Body of pancreas (tissue), 4 donors: ENCODE measurements at regions not wholly inside any gene's neighbourhood (a gene's known extent, or its start where the extent isn't known, plus 50 kb on each side); places are given as distances from the start of the nearest gene placed in this dataset.

Experiments used
- ATAC-seq: fragments of 150-250 bp; one replicate; pipeline ENCODE4 v1.9.1; 2016
- DNase-seq, 4 donors: peaks; one replicate each; pipeline ENCODE4 v3.0.0-alpha.2; 2019
- H3K27ac ChIP-seq, 4 donors: fragments of 200-600 bp; sonication (generic); 1 replicate in 3 of 4; 2 replicates in 1 of 4; pipeline versions ENCODE4 v1.5.1 to v1.6.1; 2016 to 2019; ENCODE audit warnings: mild to moderate bottlenecking in 1 of 4, mixed read lengths in 1 of 4, moderate library complexity in 1 of 4
- H3K27me3 ChIP-seq, 2 donors: fragments of 200-600 bp; sonication (generic); one replicate each; pipeline ENCODE4 v1.6.0; 2016; ENCODE audit warnings: mild to moderate bottlenecking in 1 of 2
- H3K36me3 ChIP-seq, 2 donors: fragments of 200-600 bp; sonication (generic); replicated peaks in 1 of 2; 2 replicates each; pipeline ENCODE4 v1.5.1; 2016; ENCODE audit warnings: low read depth in 2 of 2; ENCODE audit not compliant: insufficient read depth in 1 of 2
- H3K4me1 ChIP-seq: fragments of 200-600 bp; sonication (generic); one replicate; pipeline ENCODE4 v1.6.0; 2016
- H3K4me3 ChIP-seq, 2 donors: fragments of 200-600 bp; sonication (generic); 1 replicate in 1 of 2; 2 replicates in 1 of 2; pipeline ENCODE4 v1.5.1; 2016 to 2019
- H3K9me3 ChIP-seq, 3 donors: fragments of 200-600 bp; sonication (generic); 1 replicate in 2 of 3; 2 replicates in 1 of 3; pipeline ENCODE4 v1.5.1; 2016
- POLR2A ChIP-seq, 3 donors: fragments of 450-650 bp; IDR thresholded peaks; one replicate each; pipeline ENCODE4 v1.6.1; 2016; ENCODE audit warnings: antibody characterized with exemption in 3 of 3, mild to moderate bottlenecking in 2 of 3
- WGBS, 2 donors: methylation state at CpG; one replicate each; pipeline ENCODE4 v1.1.5; 2017; 5-methylcytosine and 5-hydroxymethylcytosine counted together
- intact Hi-C: fragments of 100-400 bp; cut with DNase I; formaldehyde crosslinking; loops from one replicate; pipeline ENCODE4 v1.15.1; 2023
- TF ChIP-seq, protein P1 (sequence below), 7 experiments: fragments of 450-650 bp in 4 of 7; fragments of 200-600 bp in 3 of 7; sonication (generic) in 3 of 7; IDR thresholded peaks; one replicate each; pipeline ENCODE4 v1.5.1; 2016 to 2019; ENCODE audit warnings: antibody characterized with exemption in 7 of 7

DNA sequence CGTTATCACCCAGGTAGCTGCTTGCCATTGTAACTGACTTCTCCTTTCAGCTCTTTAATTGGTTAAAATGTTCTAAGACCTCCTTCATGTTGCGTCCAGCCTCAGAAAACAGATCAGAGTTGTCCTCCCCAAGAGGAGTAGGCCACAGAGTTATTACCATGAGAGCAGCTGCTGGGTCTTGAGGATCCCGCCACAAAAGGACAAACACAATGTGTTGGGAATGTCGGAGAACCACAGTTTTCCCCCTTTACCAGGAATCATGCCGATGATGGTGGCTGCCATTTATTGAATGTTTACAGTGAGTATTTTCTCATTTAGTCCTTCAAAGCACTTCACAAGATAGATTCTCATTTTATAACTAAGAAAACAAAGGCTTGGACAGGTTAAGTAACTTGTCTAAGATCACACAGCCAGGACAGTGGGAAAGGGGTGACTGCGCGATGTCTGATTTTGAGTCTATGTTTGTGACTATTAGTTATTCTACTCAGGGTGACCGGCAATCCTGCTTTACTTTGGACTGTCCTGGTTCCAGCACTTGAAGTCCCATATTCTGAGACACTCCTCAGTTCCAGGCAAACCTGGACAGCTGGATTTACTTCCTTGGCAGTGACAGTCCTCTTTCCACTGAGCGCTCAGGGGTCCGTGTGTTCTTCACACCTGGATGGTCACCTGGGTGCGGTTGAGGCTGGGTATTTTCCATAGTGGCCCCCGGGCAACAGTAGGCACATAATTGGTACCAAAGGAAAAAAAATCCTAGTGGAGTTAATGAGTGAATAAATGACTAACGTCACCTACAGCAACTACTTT lies 93.6 kb downstream of the LIPG start:
- intact Hi-C loops, result no loop called here
- no peak overlapping the region for H3K27ac ChIP-seq
- no peak overlapping the region for H3K4me3 ChIP-seq
- ATAC-seq (no peak), DNase-seq (no peak)
- no peak for TF ChIP-seq POLR2A (IDR thresholded peaks at IDR 0.05)
- TF ChIP-seq, protein P1, sequence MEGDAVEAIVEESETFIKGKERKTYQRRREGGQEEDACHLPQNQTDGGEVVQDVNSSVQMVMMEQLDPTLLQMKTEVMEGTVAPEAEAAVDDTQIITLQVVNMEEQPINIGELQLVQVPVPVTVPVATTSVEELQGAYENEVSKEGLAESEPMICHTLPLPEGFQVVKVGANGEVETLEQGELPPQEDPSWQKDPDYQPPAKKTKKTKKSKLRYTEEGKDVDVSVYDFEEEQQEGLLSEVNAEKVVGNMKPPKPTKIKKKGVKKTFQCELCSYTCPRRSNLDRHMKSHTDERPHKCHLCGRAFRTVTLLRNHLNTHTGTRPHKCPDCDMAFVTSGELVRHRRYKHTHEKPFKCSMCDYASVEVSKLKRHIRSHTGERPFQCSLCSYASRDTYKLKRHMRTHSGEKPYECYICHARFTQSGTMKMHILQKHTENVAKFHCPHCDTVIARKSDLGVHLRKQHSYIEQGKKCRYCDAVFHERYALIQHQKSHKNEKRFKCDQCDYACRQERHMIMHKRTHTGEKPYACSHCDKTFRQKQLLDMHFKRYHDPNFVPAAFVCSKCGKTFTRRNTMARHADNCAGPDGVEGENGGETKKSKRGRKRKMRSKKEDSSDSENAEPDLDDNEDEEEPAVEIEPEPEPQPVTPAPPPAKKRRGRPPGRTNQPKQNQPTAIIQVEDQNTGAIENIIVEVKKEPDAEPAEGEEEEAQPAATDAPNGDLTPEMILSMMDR (IDR thresholded peaks at IDR 0.05), result no peak
- no peaks in the 10 kb centered on the region for H3K27me3 ChIP-seq
- no peaks in the 10 kb centered on the region for H3K9me3 ChIP-seq
- 89 to 93% methylated on average over 12 to 13 of the region's 13 CpGs for WGBS, 2 donors
- no peaks in the 10 kb centered on the region for H3K36me3 ChIP-seq
- H3K4me1 ChIP-seq, result peaks cover 8% of the 10 kb centered on the region

DNA sequence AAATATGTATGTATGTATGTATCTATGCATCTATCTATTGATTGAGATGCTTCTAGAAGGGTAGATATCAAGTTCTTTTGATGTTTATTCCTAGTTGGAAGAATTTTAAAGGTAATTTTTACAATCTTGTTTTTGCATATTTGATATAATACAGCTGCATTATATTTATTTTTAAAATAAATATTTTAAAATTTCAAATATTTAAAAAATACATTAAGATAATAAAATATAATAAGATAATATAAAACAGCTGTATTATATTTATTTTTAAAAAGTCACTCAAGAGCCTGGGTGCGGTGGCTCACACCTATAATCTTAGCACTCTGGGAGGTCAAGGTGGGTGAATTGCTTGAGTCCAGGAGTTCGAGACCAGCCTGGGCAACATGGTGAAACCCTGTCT lies 92.5 kb downstream of the LIPG start:
- H3K4me3 ChIP-seq, result no peak overlapping the region
- no peak for TF ChIP-seq POLR2A (IDR thresholded peaks at IDR 0.05)
- TF ChIP-seq, protein P1 (IDR thresholded peaks at IDR 0.05), result no peak
- 88 to 93% methylated on average over 2 of the region's 2 CpGs for WGBS, 2 donors
- no peak for ATAC-seq
- H3K27me3 ChIP-seq, result no peaks in the 10 kb centered on the region
- no peaks in the 10 kb centered on the region for H3K9me3 ChIP-seq
- peaks cover 9% of the 10 kb centered on the region for H3K4me1 ChIP-seq
- DNase-seq, result no peak
- no peak overlapping the region for H3K27ac ChIP-seq
- intact Hi-C loops, result no loop called here
- no peaks in the 10 kb centered on the region for H3K36me3 ChIP-seq

DNA sequence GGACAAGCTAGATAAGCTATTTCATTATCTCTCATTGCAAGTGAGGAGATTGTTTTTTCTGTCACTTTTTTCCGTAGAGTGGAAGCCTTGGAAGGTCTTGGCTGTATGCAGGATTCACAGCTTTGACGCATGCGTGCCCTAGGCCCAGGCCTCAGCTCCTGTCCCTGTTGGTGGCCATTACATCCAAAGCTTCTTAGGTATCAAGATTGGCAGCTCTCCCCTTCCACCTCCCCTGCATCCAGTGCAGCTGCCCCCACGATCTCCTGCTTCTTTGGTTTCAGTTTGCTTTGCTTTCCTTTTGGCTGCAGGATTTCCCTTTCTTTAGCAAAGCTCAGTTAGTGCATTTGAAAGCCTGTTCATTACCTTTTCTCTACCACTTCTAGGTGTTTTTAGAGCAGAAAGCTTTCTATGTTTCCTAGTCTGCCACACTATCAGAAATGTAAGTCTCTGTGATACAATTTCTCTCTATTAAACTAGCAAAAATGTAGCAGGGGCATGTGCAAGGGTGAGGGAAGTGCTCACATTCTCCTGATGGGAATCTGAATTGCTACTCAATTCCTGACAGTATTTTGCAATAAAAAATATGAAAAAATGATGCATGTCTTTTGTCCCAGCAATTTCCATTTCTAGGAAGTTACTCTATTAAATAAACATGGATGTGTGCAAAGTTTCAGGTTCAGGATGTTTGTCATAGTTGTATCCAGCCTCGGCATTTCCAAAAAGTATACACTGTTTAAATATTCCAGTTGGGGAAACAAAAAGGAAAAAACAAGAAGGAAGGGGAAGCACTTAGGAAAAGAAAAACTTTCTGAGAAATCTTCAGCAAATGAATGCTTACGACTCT lies 91.2 kb downstream of the LIPG start:
- no peak overlapping the region for H3K4me3 ChIP-seq
- intact Hi-C loops, result no loop called here
- WGBS, 2 donors, result 79% methylated on average over 6 of the region's 6 CpGs
- no peaks in the 10 kb centered on the region for H3K27me3 ChIP-seq
- DNase-seq (no peak), ATAC-seq (no peak)
- H3K36me3 ChIP-seq, result no peaks in the 10 kb centered on the region
- peaks cover 9% of the 10 kb centered on the region for H3K4me1 ChIP-seq
- TF ChIP-seq POLR2A (IDR thresholded peaks at IDR 0.05), result no peak
- TF ChIP-seq, protein P1 (IDR thresholded peaks at IDR 0.05), result no peak
- no peaks in the 10 kb centered on the region for H3K9me3 ChIP-seq
- no peak overlapping the region for H3K27ac ChIP-seq

DNA sequence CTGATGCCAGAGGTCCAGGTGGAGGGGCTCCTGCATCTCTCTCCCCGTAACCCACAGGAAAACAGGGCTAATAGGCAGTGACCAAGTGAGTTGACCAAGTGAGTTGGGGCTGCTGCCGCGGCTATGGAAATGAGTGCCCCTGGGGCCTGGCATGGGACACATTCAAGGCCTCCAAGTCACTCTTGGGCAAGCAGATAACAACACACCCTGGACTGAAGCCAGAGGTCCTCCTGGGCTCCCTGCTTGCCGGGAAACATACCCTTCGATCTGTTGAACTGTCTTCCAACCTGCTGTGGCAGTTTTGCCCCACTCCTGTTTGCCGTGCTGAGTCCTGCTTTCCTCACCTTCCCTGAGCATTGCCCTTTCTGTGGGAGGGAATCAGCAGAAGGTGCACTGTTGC lies 89.2 kb downstream of the LIPG start:
- Histone ChIP-seq H3K27me3 (no peaks in the 10 kb centered on the region), H3K4me1 (peaks cover 19% of the 10 kb centered on the region), H3K27ac (no peak overlapping the region), H3K4me3 (no peak overlapping the region), H3K36me3 (no peaks in the 10 kb centered on the region), H3K9me3 (no peaks in the 10 kb centered on the region)
- DNase-seq (peak in 1 of 4 donors; percentile 64), ATAC-seq (no peak)
- intact Hi-C loops, result no loop called here
- WGBS, 2 donors, result 39 to 53% methylated on average over 3 to 6 of the region's 6 CpGs
- TF ChIP-seq, protein P1 (IDR thresholded peaks at IDR 0.05), result no peak
- TF ChIP-seq POLR2A (IDR thresholded peaks at IDR 0.05), result no peak
